Gastrocnemius medialis (tissue), 4 donors: ENCODE measurements at regions not wholly inside any gene's neighbourhood (a gene's known extent, or its start where the extent isn't known, plus 50 kb on each side); places are given as distances from the start of the nearest gene placed in this dataset.

Source experiments
- ATAC-seq, 2 donors: fragments of 150-250 bp; one replicate each; pipeline ENCODE4 v1.9.1; 2016
- DNase-seq, 2 donors: peaks; one replicate each; pipeline ENCODE4 v3.0.0-alpha.2; 2019
- H3K27ac ChIP-seq, 4 donors: fragments of 200-600 bp; sonication (generic); 1 replicate in 1 of 4; 2 replicates in 3 of 4; pipeline ENCODE4 v1.5.1; 2016 to 2018; ENCODE audit warnings: mild to moderate bottlenecking in 2 of 4, moderate library complexity in 1 of 4
- H3K27me3 ChIP-seq, 3 donors: fragments of 200-600 bp; sonication (generic) in 2 of 3; 1 replicate in 1 of 3; 2 replicates in 2 of 3; pipeline versions ENCODE4 v1.5.1 to v1.6.0; 2016 to 2019; ENCODE audit warnings: mild to moderate bottlenecking in 1 of 3, moderate library complexity in 1 of 3
- H3K36me3 ChIP-seq, 2 donors: fragments of 200-600 bp; sonication (generic) in 1 of 2; one replicate each; pipeline ENCODE4 v1.5.1; 2017 to 2018
- H3K4me1 ChIP-seq, 2 donors: fragments of 200-600 bp; sonication (generic) in 1 of 2; one replicate each; pipeline ENCODE4 v1.5.1; 2016 to 2017; ENCODE audit warnings: mild to moderate bottlenecking in 2 of 2
- H3K4me3 ChIP-seq, 4 donors: fragments of 200-600 bp; sonication (generic) in 3 of 4; 1 replicate in 1 of 4; 2 replicates in 3 of 4; pipeline ENCODE4 v1.5.1; 2016 to 2019; ENCODE audit warnings: mild to moderate bottlenecking in 2 of 4
- H3K9me3 ChIP-seq, 3 donors: fragments of 200-600 bp; sonication (generic) in 2 of 3; 1 replicate in 1 of 3; 2 replicates in 2 of 3; pipeline ENCODE4 v1.5.1; 2016 to 2019
- POLR2A ChIP-seq, 2 donors: fragments of 450-650 bp; IDR thresholded peaks; one replicate each; pipeline ENCODE4 v1.6.1; 2017; ENCODE audit warnings: antibody characterized with exemption in 2 of 2, mild to moderate bottlenecking in 2 of 2, moderate library complexity in 2 of 2
- in situ Hi-C, 4 donors: fragments of 200-750 bp; cut with MboI; loops; one replicate each; pipeline versions ENCODE4 v1.15.0 to v1.8.0; 2017; ENCODE audit warnings: low sequenced_read_pairs in 4 of 4
- intact Hi-C: fragments of 100-400 bp; cut with DNase I; formaldehyde crosslinking; loops from one replicate; pipeline ENCODE4 v1.15.1; 2023; ENCODE audit warnings: low total_unique reads
- TF ChIP-seq, protein P1 (sequence below), 5 experiments: fragments of 450-650 bp in 3 of 5; fragments of 200-600 bp in 2 of 5; sonication (generic) in 2 of 5; IDR thresholded peaks in 4 of 5; conservative IDR thresholded peaks in 1 of 5; 1 replicate in 4 of 5; 2 replicates in 1 of 5; pipeline ENCODE4 v1.5.1; 2016 to 2019; ENCODE audit warnings: antibody characterized with exemption in 5 of 5, mild to moderate bottlenecking in 3 of 5, moderate library complexity in 3 of 5

DNA sequence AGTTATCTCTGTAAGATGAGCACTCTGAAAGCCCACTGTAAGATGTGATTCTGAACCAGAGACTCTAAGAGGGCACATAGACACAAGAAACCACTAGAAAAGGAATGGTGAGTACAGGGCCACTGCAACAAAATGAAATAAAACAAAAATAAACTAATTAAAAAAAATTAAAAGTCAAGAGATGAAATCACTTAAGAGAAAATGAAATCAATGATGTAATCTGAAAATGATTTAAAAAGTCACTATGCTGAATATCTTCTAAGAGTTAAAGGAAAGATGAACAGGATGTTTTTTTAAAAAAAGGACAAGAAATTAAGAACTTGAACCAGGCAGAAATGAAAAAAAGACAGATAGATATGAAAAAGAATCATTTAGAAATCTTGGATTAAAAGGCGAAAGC lies 110.6 kb upstream of the OLIG2 start:
- in situ Hi-C loops, result no loop called here

GRCh38 chr21:32916088-32916487 lies 109.6 kb upstream of the OLIG2 start:
- peaks cover 0 to 3% (median 0%) of the 10 kb centered on the region in 3 donors for H3K27me3 ChIP-seq
- in situ Hi-C loops, result no loop called here
- intact Hi-C loops, result no loop called here
- no peaks in the 10 kb centered on the region for H3K36me3 ChIP-seq
- no peak overlapping the region for H3K27ac ChIP-seq
- H3K9me3 ChIP-seq, result no peaks in the 10 kb centered on the region
- no peaks in the 10 kb centered on the region for H3K4me1 ChIP-seq
- no peak overlapping the region for H3K4me3 ChIP-seq
- no peak for ATAC-seq
- DNase-seq, result no peak
- TF ChIP-seq POLR2A (IDR thresholded peaks at IDR 0.05), result no peak
- TF ChIP-seq, protein P1, sequence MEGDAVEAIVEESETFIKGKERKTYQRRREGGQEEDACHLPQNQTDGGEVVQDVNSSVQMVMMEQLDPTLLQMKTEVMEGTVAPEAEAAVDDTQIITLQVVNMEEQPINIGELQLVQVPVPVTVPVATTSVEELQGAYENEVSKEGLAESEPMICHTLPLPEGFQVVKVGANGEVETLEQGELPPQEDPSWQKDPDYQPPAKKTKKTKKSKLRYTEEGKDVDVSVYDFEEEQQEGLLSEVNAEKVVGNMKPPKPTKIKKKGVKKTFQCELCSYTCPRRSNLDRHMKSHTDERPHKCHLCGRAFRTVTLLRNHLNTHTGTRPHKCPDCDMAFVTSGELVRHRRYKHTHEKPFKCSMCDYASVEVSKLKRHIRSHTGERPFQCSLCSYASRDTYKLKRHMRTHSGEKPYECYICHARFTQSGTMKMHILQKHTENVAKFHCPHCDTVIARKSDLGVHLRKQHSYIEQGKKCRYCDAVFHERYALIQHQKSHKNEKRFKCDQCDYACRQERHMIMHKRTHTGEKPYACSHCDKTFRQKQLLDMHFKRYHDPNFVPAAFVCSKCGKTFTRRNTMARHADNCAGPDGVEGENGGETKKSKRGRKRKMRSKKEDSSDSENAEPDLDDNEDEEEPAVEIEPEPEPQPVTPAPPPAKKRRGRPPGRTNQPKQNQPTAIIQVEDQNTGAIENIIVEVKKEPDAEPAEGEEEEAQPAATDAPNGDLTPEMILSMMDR (IDR thresholded peaks at IDR 0.05 in 4 of 5, conservative IDR thresholded peaks at IDR 0.05 in 1 of 5), result no peak

More for the DNA sequence above, 110.6 kb upstream of the OLIG2 start:
- Histone ChIP-seq H3K27ac (no peak overlapping the region), H3K4me3 (no peak overlapping the region), H3K27me3 (peaks cover 0 to 3% (median 0%) of the 10 kb centered on the region in 3 donors), H3K36me3 (no peaks in the 10 kb centered on the region), H3K4me1 (no peaks in the 10 kb centered on the region), H3K9me3 (no peaks in the 10 kb centered on the region)
- ATAC-seq (no peak), DNase-seq (no peak)
- intact Hi-C loops, result no loop called here
- TF ChIP-seq POLR2A (IDR thresholded peaks at IDR 0.05), result no peak
- TF ChIP-seq, protein P1 (IDR thresholded peaks at IDR 0.05 in 4 of 5, conservative IDR thresholded peaks at IDR 0.05 in 1 of 5), result no peak

DNA sequence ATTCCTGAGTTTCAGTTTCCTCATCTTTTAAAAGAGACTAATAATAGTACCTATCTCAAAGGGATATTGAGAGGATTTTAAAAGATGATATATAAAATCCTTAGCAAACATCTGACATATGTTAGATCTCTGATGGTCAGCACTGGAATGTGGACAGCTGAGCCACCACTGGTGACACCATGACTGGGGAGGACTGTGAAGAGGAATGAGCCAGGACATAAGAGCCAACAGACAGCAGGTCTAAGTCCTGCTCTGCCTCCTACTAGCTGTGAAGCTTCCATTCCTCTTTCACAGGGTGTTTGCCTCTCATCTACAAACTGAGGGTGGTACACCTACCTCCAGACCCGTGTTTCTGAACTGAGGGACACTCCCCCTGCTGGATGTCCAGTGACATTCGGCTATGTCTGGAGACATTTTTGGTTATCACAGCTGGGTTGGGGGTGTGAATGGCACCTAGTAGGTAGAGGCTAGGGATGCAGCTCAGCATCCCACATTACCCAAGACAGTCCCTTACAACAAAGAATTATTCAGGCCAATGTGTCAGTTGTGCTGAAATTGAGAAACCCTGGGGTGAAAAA lies 109.1 kb upstream of the OLIG2 start:
- Histone ChIP-seq H3K4me1 (no peaks in the 10 kb centered on the region), H3K4me3 (no peak overlapping the region), H3K27me3 (peaks cover 0 to 3% (median 0%) of the 10 kb centered on the region in 3 donors), H3K36me3 (no peaks in the 10 kb centered on the region), H3K27ac (no peak overlapping the region), H3K9me3 (no peaks in the 10 kb centered on the region)
- DNase-seq (no peak), ATAC-seq (no peak)
- no peak for TF ChIP-seq POLR2A (IDR thresholded peaks at IDR 0.05)
- TF ChIP-seq, protein P1 (IDR thresholded peaks at IDR 0.05 in 4 of 5, conservative IDR thresholded peaks at IDR 0.05 in 1 of 5), result no peak
- in situ Hi-C loops, result no loop called here
- intact Hi-C loops, result no loop called here

GRCh38 chr21:32917362-32918135 lies 108.2 kb upstream of the OLIG2 start:
- H3K27me3 ChIP-seq, result peaks cover 0 to 3% (median 0%) of the 10 kb centered on the region in 3 donors
- no peaks in the 10 kb centered on the region for H3K9me3 ChIP-seq
- H3K4me1 ChIP-seq, result no peaks in the 10 kb centered on the region
- H3K4me3 ChIP-seq, result no peak overlapping the region
- H3K36me3 ChIP-seq, result no peaks in the 10 kb centered on the region
- no peak for DNase-seq
- TF ChIP-seq, protein P1 (IDR thresholded peaks at IDR 0.05 in 4 of 5, conservative IDR thresholded peaks at IDR 0.05 in 1 of 5), result no peak
- TF ChIP-seq POLR2A (IDR thresholded peaks at IDR 0.05), result no peak
- in situ Hi-C loops (no loop called here), intact Hi-C loops (no loop called here)
- no peak for ATAC-seq
- no peak overlapping the region for H3K27ac ChIP-seq
